H1 (cell line): ENCODE measurements at regions not wholly inside any gene's neighbourhood (a gene's known extent, or its start where the extent isn't known, plus 50 kb on each side); places are given as distances from the start of the nearest gene placed in this dataset.
A peak's percentile ranks its signal among the peaks of the same experiment; 100 is the strongest.

Source experiments
- CTCF ChIA-PET: fragments of 300-600 bp; sonication (Branson Sonifier 250); formaldehyde crosslinking; loops from one replicate; lab custom pipeline; 2021; ENCODE audit not compliant: partially characterized antibody; lab: Charles Lee
- POLR2A ChIA-PET: fragments of 300-600 bp; sonication (Branson Sonifier 250); formaldehyde crosslinking; loops from one replicate; lab custom pipeline; 2021; ENCODE audit warnings: inconsistent platforms; ENCODE audit not compliant: partially characterized antibody; lab: Charles Lee
- DNase-seq, 2 experiments: peaks; one replicate each; pipeline versions ENCODE4 v3.0.0 to v3.0.0-alpha.2; 2010 to 2022; ENCODE audit warnings: low spot score in 2 of 2, low read depth in 1 of 2, mixed read lengths in 1 of 2
- FAIRE-seq: peaks from 2 replicates; lab custom pipeline; 2011; peaks lifted over from hg19 to GRCh38; lab: Jason Lieb, UNC
- H2AFZ ChIP-seq: 2 replicates; pipeline ENCODE4 v1.8.1; 2012; ENCODE audit warnings: low read length, inconsistent platforms
- H2AK5ac ChIP-seq: 2 replicates; pipeline ENCODE4 v1.6.1; 2013; ENCODE audit warnings: low read depth, low read length
- H2BK120ac ChIP-seq: replicated peaks from 2 replicates; pipeline ENCODE3; 2013; ENCODE audit warnings: low read depth, low read length, inconsistent platforms
- H2BK12ac ChIP-seq: 2 replicates; pipeline ENCODE4 v1.6.1; 2013; ENCODE audit warnings: low read depth, low read length
- H2BK15ac ChIP-seq: 2 replicates; pipeline ENCODE4 v1.6.1; 2013; ENCODE audit warnings: low read length
- H2BK20ac ChIP-seq: 2 replicates; pipeline ENCODE4 v1.6.1; 2013; ENCODE audit warnings: low read length
- H2BK5ac ChIP-seq: 2 replicates; pipeline ENCODE4 v1.6.1; 2013; ENCODE audit warnings: low read depth, low read length
- H3K14ac ChIP-seq: 2 replicates; pipeline ENCODE4 v1.6.1; 2013; ENCODE audit warnings: inconsistent platforms; ENCODE audit not compliant: insufficient read length
- H3K18ac ChIP-seq: 2 replicates; pipeline ENCODE4 v1.6.1; 2013; ENCODE audit warnings: low read length; ENCODE audit errors: extremely low read depth
- H3K23ac ChIP-seq: 2 replicates; pipeline ENCODE4 v1.6.1; 2013; ENCODE audit warnings: inconsistent platforms; ENCODE audit not compliant: insufficient read length
- H3K23me2 ChIP-seq: 2 replicates; pipeline ENCODE4 v1.6.1; 2013; ENCODE audit warnings: low read depth, low read length
- H3K27ac ChIP-seq: 2 replicates; pipeline ENCODE4 v1.6.1; 2011; ENCODE audit warnings: low read depth, low read length, inconsistent platforms
- H3K27me3 ChIP-seq, 4 experiments: replicated peaks in 1 of 4; 1 replicate in 1 of 4; 2 replicates in 3 of 4; pipeline versions ENCODE4 v1.6.1 to v1.8.1; 2011 to 2013; ENCODE audit warnings: low read length in 3 of 4, mild to moderate bottlenecking in 3 of 4, inconsistent platforms in 2 of 4, mixed read lengths in 2 of 4, moderate library complexity in 1 of 4; ENCODE audit not compliant: control insufficient read depth in 3 of 4, insufficient read depth in 3 of 4; ENCODE audit errors: extremely low read depth in 1 of 4
- H3K36me3 ChIP-seq, 4 experiments: 2 replicates each; pipeline versions ENCODE4 v1.6.1 to v1.8.1; 2011 to 2013; ENCODE audit warnings: mild to moderate bottlenecking in 4 of 4, low read length in 3 of 4, moderate library complexity in 2 of 4, control low read depth in 1 of 4, inconsistent platforms in 1 of 4; ENCODE audit not compliant: insufficient read depth in 4 of 4, control insufficient read depth in 2 of 4
- H3K4ac ChIP-seq: replicated peaks from 2 replicates; pipeline ENCODE3; 2013; ENCODE audit warnings: low read length, low read depth, mixed read lengths, inconsistent platforms; ENCODE audit not compliant: insufficient read length
- H3K4me1 ChIP-seq, 4 experiments: replicated peaks in 1 of 4; 1 replicate in 1 of 4; 2 replicates in 3 of 4; pipeline versions ENCODE4 v1.6.1 to v1.8.1; 2011 to 2013; ENCODE audit warnings: low read length in 3 of 4, inconsistent platforms in 2 of 4, mixed read lengths in 1 of 4; ENCODE audit not compliant: insufficient read depth in 4 of 4, control insufficient read depth in 3 of 4
- H3K4me2 ChIP-seq, 2 experiments: 2 replicates each; pipeline versions ENCODE4 v1.6.1 to v1.8.1; 2011 to 2013; ENCODE audit warnings: low read depth in 2 of 2, low read length in 2 of 2, control low read depth in 1 of 2, inconsistent platforms in 1 of 2, mild to moderate bottlenecking in 1 of 2; ENCODE audit not compliant: insufficient read depth in 1 of 2
- H3K4me3 ChIP-seq, 4 experiments: fragments of 200-600, 300-600 bp in 1 of 4; sonication (generic), shearing (Covaris generic), sonication (Bioruptor Twin) in 1 of 4; 2 replicates each; pipeline versions ENCODE4 v1.5.1 to v1.8.1; 2011 to 2016; ENCODE audit warnings: low read length in 4 of 4, low read depth in 3 of 4, control low read depth in 2 of 4, inconsistent platforms in 2 of 4, mild to moderate bottlenecking in 2 of 4, mixed read lengths in 1 of 4, moderate library complexity in 1 of 4; ENCODE audit not compliant: insufficient read depth in 2 of 4; ENCODE audit errors: extremely low read depth in 1 of 4
- H3K56ac ChIP-seq: replicated peaks from 2 replicates; pipeline ENCODE3; 2013; ENCODE audit warnings: low read depth, mild to moderate bottlenecking, mixed read lengths, low read length, inconsistent platforms; ENCODE audit not compliant: insufficient read length
- H3K79me1 ChIP-seq: 2 replicates; pipeline ENCODE4 v1.6.1; 2013; ENCODE audit warnings: low read depth, low read length, control low read depth
- H3K79me2 ChIP-seq, 2 experiments: 2 replicates each; pipeline versions ENCODE4 v1.6.1 to v1.8.1; 2012 to 2013; ENCODE audit warnings: low read length in 2 of 2, mild to moderate bottlenecking in 2 of 2, inconsistent platforms in 1 of 2; ENCODE audit not compliant: insufficient read depth in 2 of 2, control insufficient read depth in 1 of 2
- H3K9ac ChIP-seq, 4 experiments: replicated peaks in 1 of 4; 1 replicate in 1 of 4; 2 replicates in 3 of 4; pipeline versions ENCODE4 v1.6.1 to v1.8.1; 2011 to 2013; ENCODE audit warnings: low read depth in 3 of 4, low read length in 3 of 4, control low read depth in 2 of 4, mild to moderate bottlenecking in 2 of 4, moderate library complexity in 2 of 4, inconsistent platforms in 1 of 4; ENCODE audit errors: extremely low read depth in 1 of 4
- H3K9me3 ChIP-seq, 2 experiments: 2 replicates each; pipeline versions ENCODE4 v1.6.1 to v1.8.1; 2012 to 2013; ENCODE audit warnings: mild to moderate bottlenecking in 2 of 2, moderate library complexity in 2 of 2, control low read depth in 1 of 2, inconsistent platforms in 1 of 2, low read depth in 1 of 2, low read length in 1 of 2, mixed read lengths in 1 of 2; ENCODE audit not compliant: insufficient read depth in 2 of 2
- H4K20me1 ChIP-seq, 2 experiments: replicated peaks in 1 of 2; 2 replicates each; pipeline versions ENCODE3 to v1.8.1; 2011 to 2013; ENCODE audit warnings: inconsistent platforms in 2 of 2, low read length in 2 of 2, mild to moderate bottlenecking in 1 of 2; ENCODE audit not compliant: insufficient read depth in 2 of 2, control insufficient read depth in 1 of 2
- H4K5ac ChIP-seq: 2 replicates; pipeline ENCODE4 v1.6.1; 2013; ENCODE audit warnings: low read length, low read depth, mixed read lengths, inconsistent platforms; ENCODE audit not compliant: insufficient read length
- H4K8ac ChIP-seq: 2 replicates; pipeline ENCODE4 v1.8.0; 2013; ENCODE audit warnings: mild to moderate bottlenecking, moderate library complexity, low read length, inconsistent platforms; ENCODE audit not compliant: insufficient read depth; ENCODE audit errors: extremely low read depth
- H4K91ac ChIP-seq: replicated peaks from 2 replicates; pipeline ENCODE3; 2013; ENCODE audit warnings: low read length, mixed read lengths, inconsistent platforms; ENCODE audit not compliant: insufficient read length
- CTCF ChIP-seq, 3 experiments: IDR thresholded peaks; 1 replicate in 2 of 3; 2 replicates in 1 of 3; pipeline versions ENCODE4 v1.5.1 to v1.6.1; 2011; ENCODE audit warnings: low read length in 3 of 3, mild to moderate bottlenecking in 3 of 3, inconsistent platforms in 2 of 3, low read depth in 1 of 3, moderate library complexity in 1 of 3; ENCODE audit not compliant: insufficient read depth in 1 of 3; ENCODE audit errors: control extremely low read depth in 1 of 3
- RAD21 ChIP-seq, 2 experiments: IDR thresholded peaks in 1 of 2; conservative IDR thresholded peaks in 1 of 2; 2 replicates each; pipeline ENCODE4 v1.6.1; 2011; ENCODE audit warnings: low read depth in 2 of 2, low read length in 2 of 2, improper control_type of control experiment in 1 of 2, inconsistent platforms in 1 of 2, mild to moderate bottlenecking in 1 of 2, moderate library complexity in 1 of 2
- TAF7 ChIP-seq: optimal IDR thresholded peaks from 2 replicates; pipeline ENCODE3; 2011; ENCODE audit warnings: low read depth, mild to moderate bottlenecking, inconsistent platforms, low read length, moderate library complexity, borderline replicate concordance
- WGBS, 2 experiments: shearing (Covaris generic) in 1 of 2; methylation state at CpG; one replicate each; pipeline versions ENCODE4 v1.1.6 to v1.1.7; 2013 to 2015; ENCODE audit warnings: low lambda C conversion rate in 2 of 2, mixed read lengths in 2 of 2, inconsistent platforms in 1 of 2, low coverage in 1 of 2, missing lambda C conversion rate in 1 of 2; ENCODE audit not compliant: insufficient replicate concordance in 2 of 2, insufficient coverage in 1 of 2, insufficient read length in 1 of 2; ENCODE audit errors: extremely low coverage in 1 of 2, missing lambda C conversion rate in 1 of 2; 5-methylcytosine and 5-hydroxymethylcytosine counted together

- no peak overlapping the region for H3K56ac ChIP-seq
- H4K91ac ChIP-seq: no peak overlapping the region
- no peak overlapping the region for H2BK15ac ChIP-seq
- H3K4ac ChIP-seq: no peak overlapping the region
- no peak overlapping the region for H2BK12ac ChIP-seq
- no peak overlapping the region for H3K18ac ChIP-seq
- POLR2A ChIA-PET: no interaction called here
- H3K27ac ChIP-seq: no peak overlapping the region
- H3K4me2 ChIP-seq: no peak overlapping the region
- H4K20me1 ChIP-seq: no peaks in the 10 kb centered on the region
- H3K14ac ChIP-seq: no peak overlapping the region
- H2AK5ac ChIP-seq: no peak overlapping the region
- no peaks in the 10 kb centered on the region for H3K27me3 ChIP-seq
- 66% methylated on average over 4 of the region's 4 CpGs; no CpG with 5 or more reads in 1 of the 2 experiments for WGBS, 2 experiments
- no peaks in the 10 kb centered on the region for H3K79me1 ChIP-seq
- no peak overlapping the region for H4K8ac ChIP-seq
- H3K23ac ChIP-seq: no peak overlapping the region
- FAIRE-seq (peak; percentile 62), DNase-seq (no peak)
- no peak overlapping the region for H3K4me3 ChIP-seq
- CTCF ChIA-PET: interaction anchor here (0.6 kb wide), 3 partner anchors 8 to 461 kb away, joined by 3 read pairs; no protein-coding TSS in a partner anchor
- no peak overlapping the region for H2BK5ac ChIP-seq
- H3K23me2 ChIP-seq: no peaks in the 10 kb centered on the region
- H3K36me3 ChIP-seq: no peaks in the 10 kb centered on the region
- no peaks in the 10 kb centered on the region for H3K79me2 ChIP-seq
- TF ChIP-seq CTCF (IDR thresholded peaks at IDR 0.05; ENCODE audit: control extremely low read depth in 1 of 3, insufficient read depth in 1 of 3, low read depth in 1 of 3, low read length in 3 of 3) (peak in 2 of 3 experiments; percentile 45 to 61; a peak in 3 of 4 replicates), TAF7 (no peak), RAD21 (IDR thresholded peaks at IDR 0.05 in 1 of 2, conservative IDR thresholded peaks at IDR 0.05 in 1 of 2; ENCODE audit: low read depth in 2 of 2, low read length in 2 of 2) (peak; percentile 58 to 66)
- H3K9me3 ChIP-seq: no peaks in the 10 kb centered on the region
- no peak overlapping the region for H2BK120ac ChIP-seq
- no peak overlapping the region for H4K5ac ChIP-seq
- no peak overlapping the region for H2AFZ ChIP-seq
- H3K9ac ChIP-seq: no peak overlapping the region
- no peaks in the 10 kb centered on the region for H3K4me1 ChIP-seq
- H2BK20ac ChIP-seq: no peak overlapping the region
These were observed 269.6 kb downstream of the GBA3 start for GRCh38 chr4:22962295-22962694.
